Gastrocnemius medialis (tissue), 4 donors: ENCODE measurements at regions not wholly inside any gene's neighbourhood (a gene's known extent, or its start where the extent isn't known, plus 50 kb on each side); places are given as distances from the start of the nearest gene placed in this dataset.

ENCODE experiments used
- ATAC-seq, 2 donors: fragments of 150-250 bp; one replicate each; pipeline ENCODE4 v1.9.1; 2016
- DNase-seq, 2 donors: peaks; one replicate each; pipeline ENCODE4 v3.0.0-alpha.2; 2019
- H3K27ac ChIP-seq, 4 donors: fragments of 200-600 bp; sonication (generic); 1 replicate in 1 of 4; 2 replicates in 3 of 4; pipeline ENCODE4 v1.5.1; 2016 to 2018; ENCODE audit warnings: mild to moderate bottlenecking in 2 of 4, moderate library complexity in 1 of 4
- H3K27me3 ChIP-seq, 3 donors: fragments of 200-600 bp; sonication (generic) in 2 of 3; 1 replicate in 1 of 3; 2 replicates in 2 of 3; pipeline versions ENCODE4 v1.5.1 to v1.6.0; 2016 to 2019; ENCODE audit warnings: mild to moderate bottlenecking in 1 of 3, moderate library complexity in 1 of 3
- H3K36me3 ChIP-seq, 2 donors: fragments of 200-600 bp; sonication (generic) in 1 of 2; one replicate each; pipeline ENCODE4 v1.5.1; 2017 to 2018
- H3K4me1 ChIP-seq, 2 donors: fragments of 200-600 bp; sonication (generic) in 1 of 2; one replicate each; pipeline ENCODE4 v1.5.1; 2016 to 2017; ENCODE audit warnings: mild to moderate bottlenecking in 2 of 2
- H3K4me3 ChIP-seq, 4 donors: fragments of 200-600 bp; sonication (generic) in 3 of 4; 1 replicate in 1 of 4; 2 replicates in 3 of 4; pipeline ENCODE4 v1.5.1; 2016 to 2019; ENCODE audit warnings: mild to moderate bottlenecking in 2 of 4
- H3K9me3 ChIP-seq, 3 donors: fragments of 200-600 bp; sonication (generic) in 2 of 3; 1 replicate in 1 of 3; 2 replicates in 2 of 3; pipeline ENCODE4 v1.5.1; 2016 to 2019
- CTCF ChIP-seq, 5 experiments: fragments of 450-650 bp in 3 of 5; fragments of 200-600 bp in 2 of 5; sonication (generic) in 2 of 5; IDR thresholded peaks in 4 of 5; conservative IDR thresholded peaks in 1 of 5; 1 replicate in 4 of 5; 2 replicates in 1 of 5; pipeline ENCODE4 v1.5.1; 2016 to 2019; ENCODE audit warnings: antibody characterized with exemption in 5 of 5, mild to moderate bottlenecking in 3 of 5, moderate library complexity in 3 of 5
- POLR2A ChIP-seq, 2 donors: fragments of 450-650 bp; IDR thresholded peaks; one replicate each; pipeline ENCODE4 v1.6.1; 2017; ENCODE audit warnings: antibody characterized with exemption in 2 of 2, mild to moderate bottlenecking in 2 of 2, moderate library complexity in 2 of 2
- in situ Hi-C, 4 donors: fragments of 200-750 bp; cut with MboI; loops; one replicate each; pipeline versions ENCODE4 v1.15.0 to v1.8.0; 2017; ENCODE audit warnings: low sequenced_read_pairs in 4 of 4
- intact Hi-C: fragments of 100-400 bp; cut with DNase I; formaldehyde crosslinking; loops from one replicate; pipeline ENCODE4 v1.15.1; 2023; ENCODE audit warnings: low total_unique reads

GRCh38 chr10:8985651-8986050, 931.2 kb downstream of the GATA3 start:
- in situ Hi-C loops, result no loop called here
- Histone ChIP-seq H3K4me1 (no peaks in the 10 kb centered on the region), H3K27me3 (no peaks in the 10 kb centered on the region), H3K9me3 (no peaks in the 10 kb centered on the region), H3K4me3 (no peak overlapping the region), H3K27ac (no peak overlapping the region), H3K36me3 (no peaks in the 10 kb centered on the region)
- TF ChIP-seq POLR2A (IDR thresholded peaks at IDR 0.05) (no peak), CTCF (IDR thresholded peaks at IDR 0.05 in 4 of 5, conservative IDR thresholded peaks at IDR 0.05 in 1 of 5) (no peak)
- DNase-seq (no peak), ATAC-seq (no peak)
- intact Hi-C loops, result no loop called here

GRCh38 chr10:8986975-8987374, 932.5 kb downstream of the GATA3 start:
- DNase-seq (no peak), ATAC-seq (no peak)
- intact Hi-C loops, result no loop called here

GRCh38 chr10:8987712-8988111, 933.2 kb downstream of the GATA3 start:
- Histone ChIP-seq H3K4me1 (no peaks in the 10 kb centered on the region), H3K36me3 (no peaks in the 10 kb centered on the region), H3K27ac (no peak overlapping the region), H3K9me3 (no peaks in the 10 kb centered on the region), H3K27me3 (no peaks in the 10 kb centered on the region), H3K4me3 (no peak overlapping the region)
- TF ChIP-seq POLR2A (IDR thresholded peaks at IDR 0.05) (no peak), CTCF (IDR thresholded peaks at IDR 0.05 in 4 of 5, conservative IDR thresholded peaks at IDR 0.05 in 1 of 5) (no peak)
- ATAC-seq (no peak), DNase-seq (no peak)
- intact Hi-C loops, result no loop called here
- in situ Hi-C loops, result no loop called here

More at GRCh38 chr10:8986975-8987374, 932.5 kb downstream of the GATA3 start:
- in situ Hi-C loops, result no loop called here
- Histone ChIP-seq H3K27ac (no peak overlapping the region), H3K4me3 (no peak overlapping the region), H3K9me3 (no peaks in the 10 kb centered on the region), H3K4me1 (no peaks in the 10 kb centered on the region), H3K36me3 (no peaks in the 10 kb centered on the region), H3K27me3 (no peaks in the 10 kb centered on the region)
- TF ChIP-seq POLR2A (IDR thresholded peaks at IDR 0.05), result no peak
- TF ChIP-seq CTCF (IDR thresholded peaks at IDR 0.05 in 4 of 5, conservative IDR thresholded peaks at IDR 0.05 in 1 of 5), result no peak

- H3K4me3 ChIP-seq, result no peak overlapping the region
- no peak overlapping the region for H3K27ac ChIP-seq
- no peaks in the 10 kb centered on the region for H3K27me3 ChIP-seq
- in situ Hi-C loops (no loop called here), intact Hi-C loops (no loop called here)
- H3K36me3 ChIP-seq, result no peaks in the 10 kb centered on the region
- ATAC-seq, result no peak
- no peaks in the 10 kb centered on the region for H3K4me1 ChIP-seq
- no peaks in the 10 kb centered on the region for H3K9me3 ChIP-seq
- TF ChIP-seq CTCF (IDR thresholded peaks at IDR 0.05 in 4 of 5, conservative IDR thresholded peaks at IDR 0.05 in 1 of 5), result no peak
- TF ChIP-seq POLR2A (IDR thresholded peaks at IDR 0.05), result no peak
- DNase-seq, result no peak
Measured at GRCh38 chr10:8990280-8990987, 935.9 kb downstream of the GATA3 start.

GRCh38 chr10:8992009-8992408, 937.5 kb downstream of the GATA3 start:
- H3K36me3 ChIP-seq, result no peaks in the 10 kb centered on the region
- in situ Hi-C loops, result no loop called here

More at GRCh38 chr10:8992009-8992408, 937.5 kb downstream of the GATA3 start:
- DNase-seq (no peak), ATAC-seq (no peak)
- no peak overlapping the region for H3K27ac ChIP-seq
- no peaks in the 10 kb centered on the region for H3K27me3 ChIP-seq
- no peaks in the 10 kb centered on the region for H3K4me1 ChIP-seq
- no peak for TF ChIP-seq POLR2A (IDR thresholded peaks at IDR 0.05)
- no peak overlapping the region for H3K4me3 ChIP-seq
- intact Hi-C loops, result no loop called here
- H3K9me3 ChIP-seq, result no peaks in the 10 kb centered on the region
